ENCODE measurements at regions not wholly inside any gene's neighbourhood (a gene's known extent, or its start where the extent isn't known, plus 50 kb on each side); places are given as distances from the start of the nearest gene placed in this dataset.

DNA sequence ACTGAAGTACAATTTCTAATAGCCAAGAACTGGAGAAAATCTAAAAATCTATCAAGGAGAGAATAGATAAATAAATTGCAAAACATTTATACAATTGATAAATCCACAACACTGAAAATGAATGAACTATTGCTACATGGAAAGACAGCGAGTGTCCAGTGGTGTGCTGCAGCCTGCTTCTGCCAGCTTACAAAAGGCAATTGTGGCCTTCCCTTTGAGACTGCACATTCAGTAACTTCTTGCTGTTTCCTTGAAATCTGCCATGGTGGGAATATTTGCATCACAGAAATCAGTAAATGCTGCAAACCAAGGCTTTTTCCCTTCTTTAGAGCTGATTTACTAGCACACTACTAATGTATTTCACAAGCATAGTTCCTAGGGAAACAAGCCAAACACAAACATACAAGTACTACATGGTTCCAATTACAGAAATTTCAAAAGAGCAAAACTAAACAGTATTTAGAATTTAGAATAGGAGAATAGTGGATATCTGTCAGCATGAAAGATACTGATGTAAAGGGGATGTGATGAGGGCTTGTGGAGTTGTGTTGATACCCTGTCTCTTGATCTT, 76.9 kb upstream of the TRIM77 start:
- TF ChIP-seq POLR2AphosphoS5 (IDR thresholded peaks at IDR 0.05; ENCODE audit: insufficient read depth, low read depth, low read length) (no peak), MYC (IDR thresholded peaks at IDR 0.05; ENCODE audit: low read depth, low read length) (no peak), POLR2A (IDR thresholded peaks at IDR 0.05; ENCODE audit: low read depth, low read length) (no peak), EZH2 (IDR thresholded peaks at IDR 0.05; ENCODE audit: borderline replicate concordance, low read depth, low read length, severe bottlenecking) (no peak), MAX (IDR thresholded peaks at IDR 0.05; ENCODE audit: insufficient read depth, insufficient read length) (no peak)
- TF ChIP-seq, protein P1, sequence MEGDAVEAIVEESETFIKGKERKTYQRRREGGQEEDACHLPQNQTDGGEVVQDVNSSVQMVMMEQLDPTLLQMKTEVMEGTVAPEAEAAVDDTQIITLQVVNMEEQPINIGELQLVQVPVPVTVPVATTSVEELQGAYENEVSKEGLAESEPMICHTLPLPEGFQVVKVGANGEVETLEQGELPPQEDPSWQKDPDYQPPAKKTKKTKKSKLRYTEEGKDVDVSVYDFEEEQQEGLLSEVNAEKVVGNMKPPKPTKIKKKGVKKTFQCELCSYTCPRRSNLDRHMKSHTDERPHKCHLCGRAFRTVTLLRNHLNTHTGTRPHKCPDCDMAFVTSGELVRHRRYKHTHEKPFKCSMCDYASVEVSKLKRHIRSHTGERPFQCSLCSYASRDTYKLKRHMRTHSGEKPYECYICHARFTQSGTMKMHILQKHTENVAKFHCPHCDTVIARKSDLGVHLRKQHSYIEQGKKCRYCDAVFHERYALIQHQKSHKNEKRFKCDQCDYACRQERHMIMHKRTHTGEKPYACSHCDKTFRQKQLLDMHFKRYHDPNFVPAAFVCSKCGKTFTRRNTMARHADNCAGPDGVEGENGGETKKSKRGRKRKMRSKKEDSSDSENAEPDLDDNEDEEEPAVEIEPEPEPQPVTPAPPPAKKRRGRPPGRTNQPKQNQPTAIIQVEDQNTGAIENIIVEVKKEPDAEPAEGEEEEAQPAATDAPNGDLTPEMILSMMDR (IDR thresholded peaks at IDR 0.05; ENCODE audit: extremely low read depth in 1 of 2, insufficient read depth in 1 of 2, low read depth in 1 of 2, low read length in 2 of 2) = no peak

Data from endothelial cell of umbilical vein (primary cell).